Activated CD4-positive, CD25-positive, alpha-beta regulatory T cell treated with anti-CD3 and anti-CD28 coated beads, Interleukin-2, amount 50 U/mL, for 16 hours (primary cell): ENCODE measurements at regions not wholly inside any gene's neighbourhood (a gene's known extent, or its start where the extent isn't known, plus 50 kb on each side); places are given as distances from the start of the nearest gene placed in this dataset.

Experiments
- DNase-seq: peaks from one replicate; pipeline ENCODE4 v3.0.0-alpha.2; 2020; ENCODE audit warnings: low read depth, low spot score

- no peak for DNase-seq
Measured at GRCh38 chr20:57056651-57057050, 209.8 kb downstream of the BMP7 start.

GRCh38 chr20:57059055-57059596 is 207.3 kb downstream of the BMP7 start:
- DNase-seq: no peak

GRCh38 chr20:57060407-57061050 is 205.9 kb downstream of the BMP7 start:
- no peak for DNase-seq

GRCh38 chr20:57061051-57061900 is 205.2 kb downstream of the BMP7 start:
- no peak for DNase-seq

GRCh38 chr20:57062241-57062640 is 204.2 kb downstream of the BMP7 start:
- DNase-seq: no peak

- DNase-seq: no peak
Measured at GRCh38 chr20:57062696-57063270, 203.7 kb downstream of the BMP7 start.

- no peak for DNase-seq
Measured at GRCh38 chr20:57064836-57065235, 201.6 kb downstream of the BMP7 start.

GRCh38 chr20:57065646-57066045 is 200.8 kb downstream of the BMP7 start:
- no peak for DNase-seq

- DNase-seq: no peak
Measured at GRCh38 chr20:57066126-57066900, 200.1 kb downstream of the BMP7 start.

GRCh38 chr20:57069442-57069841 is 197.0 kb downstream of the BMP7 start:
- DNase-seq: no peak

- DNase-seq: no peak
Measured at GRCh38 chr20:57070296-57070695, 196.1 kb downstream of the BMP7 start.

GRCh38 chr20:57071283-57071731 is 195.1 kb downstream of the BMP7 start:
- no peak for DNase-seq

GRCh38 chr20:57071954-57072583 is 194.4 kb downstream of the BMP7 start:
- DNase-seq: no peak

GRCh38 chr20:57073402-57073801 is 193.0 kb downstream of the BMP7 start:
- DNase-seq: no peak

GRCh38 chr20:57074386-57074785 is 192.1 kb downstream of the BMP7 start:
- DNase-seq: no peak

GRCh38 chr20:57075181-57075580 is 191.3 kb downstream of the BMP7 start:
- no peak for DNase-seq

- DNase-seq: no peak
Measured at GRCh38 chr20:57075603-57076002, 190.8 kb downstream of the BMP7 start.

- no peak for DNase-seq
Measured at GRCh38 chr20:57076152-57076652, 190.2 kb downstream of the BMP7 start.

- DNase-seq: no peak
Measured at GRCh38 chr20:57076951-57077350, 189.5 kb downstream of the BMP7 start.

GRCh38 chr20:57078116-57078515 is 188.3 kb downstream of the BMP7 start:
- DNase-seq: no peak
